HepG2 (cell line): ENCODE measurements at regions not wholly inside any gene's neighbourhood (a gene's known extent, or its start where the extent isn't known, plus 50 kb on each side); places are given as distances from the start of the nearest gene placed in this dataset.

Experiments used
- ATAC-seq: fragments of 200-7000 bp; cut with Tn5 transposase; 3 replicates; pipeline ENCODE4 v1.9.1; 2020; ENCODE audit warnings: mild to moderate bottlenecking, moderate library complexity
- BruUV-seq: library from RNA; stranded (reverse); fragments of 400-500 nt; replicated peaks from 2 replicates; lab custom pipeline; 2021; lab: Mats Ljungman, UMichigan
- CTCF ChIA-PET: fragments of 300-600 bp; formaldehyde crosslinking; extraction: SDS; loops from one replicate; lab custom pipeline; 2021; ENCODE audit warnings: low total read pairs, inconsistent platforms, low intra/inter-chr PET ratio; lab: Yijun Ruan, JAX
- POLR2A ChIA-PET: fragments of 350-600 bp; sonication (Branson Sonifier 250); formaldehyde crosslinking; loops from one replicate; lab custom pipeline; 2020; ENCODE audit warnings: antibody characterized with exemption, inconsistent platforms; lab: Yijun Ruan, JAX
- DNase-seq: peaks from one replicate; pipeline ENCODE4 v3.0.0-alpha.2; 2015; ENCODE audit warnings: low spot score
- FAIRE-seq: peaks from 3 replicates; lab custom pipeline; 2011; peaks lifted over from hg19 to GRCh38; lab: Jason Lieb, UNC
- H2AFZ ChIP-seq: one replicate; pipeline ENCODE4 v1.6.1; 2011; ENCODE audit warnings: low read length, inconsistent platforms
- H3K27ac ChIP-seq: fragments of 300-600 bp; 3 replicates; pipeline ENCODE4 v1.8.0; 2011; ENCODE audit warnings: mixed run types, mild to moderate bottlenecking, mixed read lengths, low read length, inconsistent platforms; ENCODE audit not compliant: insufficient read depth; ENCODE audit errors: extremely low read length
- H3K27me3 ChIP-seq, 2 experiments: fragments of 200-600 bp in 1 of 2; 2 replicates in 1 of 2; 3 replicates in 1 of 2; pipeline versions ENCODE4 v1.6.0 to v1.8.0; 2011; ENCODE audit warnings: low read length in 2 of 2, mild to moderate bottlenecking in 2 of 2, moderate library complexity in 2 of 2, inconsistent platforms in 1 of 2; ENCODE audit not compliant: insufficient read depth in 2 of 2, control insufficient read depth in 1 of 2
- H3K36me3 ChIP-seq, 2 experiments: fragments of 200-600 bp in 1 of 2; replicated peaks in 1 of 2; 2 replicates in 1 of 2; 3 replicates in 1 of 2; pipeline versions ENCODE4 v1.5.1 to v1.8.0; 2011; ENCODE audit warnings: low read length in 2 of 2, inconsistent platforms in 1 of 2; ENCODE audit not compliant: insufficient read depth in 2 of 2, control insufficient read depth in 1 of 2
- H3K4me1 ChIP-seq: 2 replicates; pipeline ENCODE4 v1.5.1; 2012; ENCODE audit warnings: low read length, inconsistent platforms; ENCODE audit not compliant: insufficient read depth
- H3K4me2 ChIP-seq: 2 replicates; pipeline ENCODE4 v1.6.0; 2011; ENCODE audit warnings: low read depth, low read length, inconsistent platforms
- H3K4me3 ChIP-seq, 3 experiments: fragments of 200-600 bp in 1 of 3; sonication (generic), shearing (Covaris generic) in 1 of 3; replicated peaks in 1 of 3; 2 replicates each; pipeline ENCODE4 v1.5.1; 2011 to 2016; ENCODE audit warnings: low read length in 3 of 3, inconsistent platforms in 2 of 3, low read depth in 2 of 3, mild to moderate bottlenecking in 2 of 3, control low read depth in 1 of 3, mixed read lengths in 1 of 3; ENCODE audit not compliant: insufficient read depth in 1 of 3
- H3K79me2 ChIP-seq: one replicate; pipeline ENCODE4 v1.6.1; 2011; ENCODE audit warnings: low read length, inconsistent platforms; ENCODE audit not compliant: insufficient read depth
- H3K9ac ChIP-seq: 2 replicates; pipeline ENCODE4 v1.6.0; 2011; ENCODE audit warnings: mild to moderate bottlenecking, low read depth, low read length, inconsistent platforms; ENCODE audit not compliant: insufficient read depth
- H3K9me3 ChIP-seq: 2 replicates; pipeline ENCODE4 v1.5.1; 2012; ENCODE audit warnings: mild to moderate bottlenecking, low read length
- H4K20me1 ChIP-seq: 2 replicates; pipeline ENCODE4 v1.6.0; 2011; ENCODE audit warnings: inconsistent platforms, mild to moderate bottlenecking, low read length, moderate library complexity; ENCODE audit not compliant: insufficient read depth
- AGO2 ChIP-seq: fragments of 200-400 bp; formaldehyde crosslinking; optimal IDR thresholded peaks from 2 replicates; pipeline ENCODE3; 2017; ENCODE audit warnings: mild to moderate bottlenecking, low read depth, low read length, moderate library complexity
- GRHL1 ChIP-seq: sonication (generic); formaldehyde crosslinking; conservative IDR thresholded peaks from 2 replicates; pipeline ENCODE4 v1.8.0; 2022; ENCODE audit warnings: missing genetic modification reagents
- HOXA9 ChIP-seq: sonication (generic); formaldehyde crosslinking; IDR thresholded peaks from 2 replicates; pipeline ENCODE4 v1.8.1; 2022; ENCODE audit warnings: missing genetic modification reagents, mild to moderate bottlenecking, moderate library complexity, borderline replicate concordance
- HOXD1 ChIP-seq: sonication (generic); formaldehyde crosslinking; IDR thresholded peaks from 2 replicates; pipeline ENCODE4 v1.5.0; 2020; ENCODE audit warnings: missing genetic modification reagents
- NCOA5 ChIP-seq: sonication (generic); formaldehyde crosslinking; IDR thresholded peaks from 2 replicates; pipeline ENCODE4 v1.4.0; 2020; ENCODE audit warnings: missing genetic modification reagents
- PPARG ChIP-seq: conservative IDR thresholded peaks from 2 replicates; pipeline ENCODE4 v1.6.1; 2016; ENCODE audit warnings: missing biosample characterization, missing genetic modification reagents
- ZKSCAN8 ChIP-seq: IDR thresholded peaks from 2 replicates; pipeline ENCODE4 v1.6.1; 2016; ENCODE audit warnings: borderline replicate concordance, missing genetic modification reagents, missing compliant biosample characterization
- ZNF605 ChIP-seq: sonication (generic); formaldehyde crosslinking; IDR thresholded peaks from 2 replicates; pipeline ENCODE4 v1.8.0; 2022; ENCODE audit warnings: mild to moderate bottlenecking, missing genetic modification reagents
- ZNF776 ChIP-seq: sonication (generic); formaldehyde crosslinking; IDR thresholded peaks from 2 replicates; pipeline ENCODE4 v1.4.0; 2020; ENCODE audit warnings: mild to moderate bottlenecking, missing genetic modification reagents
- ZSCAN30 ChIP-seq: sonication (generic); formaldehyde crosslinking; IDR thresholded peaks from 2 replicates; pipeline ENCODE4 v1.5.0; 2020; ENCODE audit warnings: mild to moderate bottlenecking, missing genetic modification reagents
- WGBS: methylation state at CpG from one replicate; pipeline ENCODE4 v1.1.6; 2017; ENCODE audit warnings: low lambda C conversion rate; 5-methylcytosine and 5-hydroxymethylcytosine counted together
- in situ Hi-C: cut with HindIII; loops from 2 replicates; pipeline ENCODE4 v1.10.0; 2017; ENCODE audit warnings: low pct_unique_long_range_greater_than_20kb; ENCODE audit not compliant: extremely low pct_ligation_motif_present
- intact Hi-C: fragments of 100-400 bp; cut with micrococcal nuclease; formaldehyde crosslinking; loops from one replicate; pipeline ENCODE4 v1.10.0; 2022; ENCODE audit not compliant: unreplicated experiment
- TF ChIP-seq, protein P1 (sequence below): sonication (generic); formaldehyde crosslinking; conservative IDR thresholded peaks from 2 replicates; pipeline ENCODE4 v1.4.0; 2020; ENCODE audit warnings: missing genetic modification reagents
- TF ChIP-seq, protein P2 (sequence below): sonication (generic); formaldehyde crosslinking; IDR thresholded peaks from 2 replicates; pipeline ENCODE4 v1.4.0; 2020; ENCODE audit warnings: missing genetic modification reagents, mild to moderate bottlenecking, borderline replicate concordance

DNA sequence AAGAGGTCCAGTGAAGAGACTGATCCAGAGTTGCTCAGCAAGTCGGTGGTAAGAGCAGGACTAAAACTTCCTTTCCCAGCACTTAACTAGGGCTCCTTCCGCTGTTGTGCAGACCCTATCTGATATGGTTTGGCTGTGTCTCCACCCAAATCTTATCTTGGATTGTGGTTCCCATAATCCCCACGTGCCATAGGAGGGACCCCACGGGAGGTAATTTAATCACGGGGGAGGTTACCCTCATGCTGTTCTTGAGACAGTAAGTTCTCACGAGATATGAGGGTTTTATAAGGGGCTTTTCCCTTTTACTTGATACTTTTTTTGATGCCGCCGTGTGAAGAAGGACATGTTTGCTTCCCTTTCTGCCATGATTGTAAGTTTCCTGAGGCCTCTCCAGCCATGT is 221.9 kb upstream of the GLRA1 start (continued):
- TF ChIP-seq, protein P1, sequence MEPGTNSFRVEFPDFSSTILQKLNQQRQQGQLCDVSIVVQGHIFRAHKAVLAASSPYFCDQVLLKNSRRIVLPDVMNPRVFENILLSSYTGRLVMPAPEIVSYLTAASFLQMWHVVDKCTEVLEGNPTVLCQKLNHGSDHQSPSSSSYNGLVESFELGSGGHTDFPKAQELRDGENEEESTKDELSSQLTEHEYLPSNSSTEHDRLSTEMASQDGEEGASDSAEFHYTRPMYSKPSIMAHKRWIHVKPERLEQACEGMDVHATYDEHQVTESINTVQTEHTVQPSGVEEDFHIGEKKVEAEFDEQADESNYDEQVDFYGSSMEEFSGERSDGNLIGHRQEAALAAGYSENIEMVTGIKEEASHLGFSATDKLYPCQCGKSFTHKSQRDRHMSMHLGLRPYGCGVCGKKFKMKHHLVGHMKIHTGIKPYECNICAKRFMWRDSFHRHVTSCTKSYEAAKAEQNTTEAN (CRISPR knock-in tag), result no peak
- TF ChIP-seq PPARG (CRISPR knock-in tag) (no peak), AGO2 (no peak), HOXD1 (CRISPR knock-in tag) (no peak)
- TF ChIP-seq, protein P2, sequence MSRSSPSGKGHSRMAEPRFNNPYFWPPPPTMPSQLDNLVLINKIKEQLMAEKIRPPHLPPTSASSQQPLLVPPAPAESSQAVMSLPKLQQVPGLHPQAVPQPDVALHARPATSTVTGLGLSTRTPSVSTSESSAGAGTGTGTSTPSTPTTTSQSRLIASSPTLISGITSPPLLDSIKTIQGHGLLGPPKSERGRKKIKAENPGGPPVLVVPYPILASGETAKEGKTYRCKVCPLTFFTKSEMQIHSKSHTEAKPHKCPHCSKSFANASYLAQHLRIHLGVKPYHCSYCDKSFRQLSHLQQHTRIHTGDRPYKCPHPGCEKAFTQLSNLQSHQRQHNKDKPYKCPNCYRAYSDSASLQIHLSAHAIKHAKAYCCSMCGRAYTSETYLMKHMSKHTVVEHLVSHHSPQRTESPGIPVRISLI, result no peak

- H3K27me3 ChIP-seq, result peaks cover 0 to 10% of the 10 kb centered on the region in 2 experiments; a peak in 1 of 5 replicates
- no peak overlapping the region for H3K4me3 ChIP-seq
- no peaks in the 10 kb centered on the region for H3K79me2 ChIP-seq
- FAIRE-seq (no peak), ATAC-seq (no peak), DNase-seq (no peak)
- H3K27ac ChIP-seq, result no peak overlapping the region
- ChIA-PET CTCF (no interaction called here), POLR2A (no interaction called here)
- H3K4me2 ChIP-seq, result no peak overlapping the region
- H2AFZ ChIP-seq, result no peak overlapping the region
- H4K20me1 ChIP-seq, result no peaks in the 10 kb centered on the region
- no peaks in the 10 kb centered on the region for H3K4me1 ChIP-seq
- no peak overlapping the region for H3K9ac ChIP-seq
- 0% methylated on average over 2 of the region's 2 CpGs for WGBS
- in situ Hi-C loops, result loop anchor here (5.0 kb wide), 1 partner anchor 317 kb away; no protein-coding TSS in a partner anchor
- intact Hi-C loops, result loop anchor here (5.0 kb wide), 1 partner anchor 372 kb away; the partner anchor contains the start of gene G3BP1
- H3K9me3 ChIP-seq, result no peaks in the 10 kb centered on the region
- H3K36me3 ChIP-seq, result no peaks in the 10 kb centered on the region
- no TSS peak for BruUV-seq
- TF ChIP-seq NCOA5, result no peak
- no peak for TF ChIP-seq GRHL1 (CRISPR knock-in tag)
- no peak for TF ChIP-seq ZKSCAN8 (CRISPR knock-in tag)
- TF ChIP-seq HOXA9 (CRISPR knock-in tag), result no peak
- TF ChIP-seq ZNF776, result no peak
- TF ChIP-seq ZNF605 (CRISPR knock-in tag), result no peak
- no peak for TF ChIP-seq ZSCAN30 (CRISPR knock-in tag)
Observed at GRCh38 chr5:152144556-152144955, 219.9 kb upstream of the GLRA1 start.
